Mesenchymal stem cell (in vitro differentiated cells and primary cell): ENCODE measurements at regions not wholly inside any gene's neighbourhood (a gene's known extent, or its start where the extent isn't known, plus 50 kb on each side); places are given as distances from the start of the nearest gene placed in this dataset.

ENCODE experiments used
- DNase-seq: peaks from one replicate; pipeline ENCODE4 v3.0.0-alpha.2; 2013
- H2AFZ ChIP-seq: one replicate; pipeline ENCODE4 v1.6.1; 2013; ENCODE audit warnings: low read depth, mild to moderate bottlenecking, control low read depth, inconsistent platforms, low read length, moderate library complexity
- H2AK5ac ChIP-seq: 2 replicates; pipeline ENCODE4 v1.6.1; 2013; ENCODE audit warnings: low read length, moderate library complexity, mild to moderate bottlenecking, inconsistent platforms; ENCODE audit not compliant: severe bottlenecking
- H2BK120ac ChIP-seq: one replicate; pipeline ENCODE4 v1.6.1; 2013; ENCODE audit warnings: low read depth, mild to moderate bottlenecking, inconsistent platforms, low read length, moderate library complexity
- H2BK12ac ChIP-seq, 2 experiments: one replicate each; pipeline ENCODE4 v1.6.1; 2013; ENCODE audit warnings: inconsistent platforms in 2 of 2, low read length in 2 of 2, mild to moderate bottlenecking in 2 of 2, moderate library complexity in 2 of 2, control low read depth in 1 of 2
- H2BK15ac ChIP-seq: one replicate; pipeline ENCODE4 v1.6.1; 2013; ENCODE audit warnings: mild to moderate bottlenecking, low read depth, inconsistent platforms; ENCODE audit not compliant: poor library complexity, severe bottlenecking
- H2BK5ac ChIP-seq: 2 replicates; pipeline ENCODE4 v1.6.1; 2013; ENCODE audit warnings: low read depth, mild to moderate bottlenecking, low read length, control low read depth, inconsistent platforms; ENCODE audit not compliant: poor library complexity, severe bottlenecking
- H3K14ac ChIP-seq, 2 experiments: one replicate each; pipeline ENCODE4 v1.6.1; 2013; ENCODE audit warnings: inconsistent platforms in 2 of 2, low read length in 2 of 2, control low read depth in 1 of 2, mild to moderate bottlenecking in 1 of 2, moderate library complexity in 1 of 2
- H3K18ac ChIP-seq, 2 experiments: one replicate each; pipeline ENCODE4 v1.6.1; 2013; ENCODE audit warnings: inconsistent platforms in 2 of 2, low read length in 2 of 2, control low read depth in 1 of 2, low read depth in 1 of 2, mild to moderate bottlenecking in 1 of 2
- H3K23ac ChIP-seq, 2 experiments: one replicate each; pipeline ENCODE4 v1.6.1; 2013; ENCODE audit warnings: inconsistent platforms in 2 of 2, low read length in 2 of 2, mild to moderate bottlenecking in 2 of 2, moderate library complexity in 2 of 2, control low read depth in 1 of 2
- H3K27ac ChIP-seq: 2 replicates; pipeline ENCODE4 v1.5.1; 2013; ENCODE audit warnings: mild to moderate bottlenecking, moderate library complexity, low read length, control low read depth, inconsistent platforms; ENCODE audit not compliant: poor library complexity, severe bottlenecking
- H3K27me3 ChIP-seq, 2 experiments: 2 replicates each; pipeline versions ENCODE4 v1.6.1 to v1.7.0; 2013; ENCODE audit warnings: low read length in 2 of 2, mild to moderate bottlenecking in 2 of 2, moderate library complexity in 2 of 2, control low read depth in 1 of 2, inconsistent platforms in 1 of 2; ENCODE audit not compliant: control insufficient read depth in 1 of 2, insufficient read depth in 1 of 2
- H3K36me3 ChIP-seq, 2 experiments: 2 replicates each; pipeline versions ENCODE4 v1.6.1 to v1.7.0; 2013; ENCODE audit warnings: low read length in 2 of 2, control low read depth in 1 of 2, inconsistent platforms in 1 of 2, low read depth in 1 of 2, mild to moderate bottlenecking in 1 of 2; ENCODE audit not compliant: insufficient read depth in 2 of 2, control insufficient read depth in 1 of 2
- H3K4ac ChIP-seq, 2 experiments: one replicate each; pipeline ENCODE4 v1.6.1; 2013; ENCODE audit warnings: inconsistent platforms in 2 of 2, low read length in 2 of 2, mild to moderate bottlenecking in 2 of 2, moderate library complexity in 2 of 2, control low read depth in 1 of 2, low read depth in 1 of 2
- H3K4me1 ChIP-seq: 2 replicates; pipeline ENCODE4 v1.6.1; 2013; ENCODE audit warnings: low read depth, low read length, control low read depth; ENCODE audit not compliant: control insufficient read depth, insufficient read depth
- H3K4me2 ChIP-seq: 2 replicates; pipeline ENCODE4 v1.6.1; 2013; ENCODE audit warnings: low read length, mild to moderate bottlenecking, inconsistent platforms; ENCODE audit not compliant: poor library complexity, severe bottlenecking
- H3K4me3 ChIP-seq, 2 experiments: 2 replicates each; pipeline versions ENCODE4 v1.5.1 to v1.7.0; 2013; ENCODE audit warnings: low read length in 2 of 2, mild to moderate bottlenecking in 2 of 2, control low read depth in 1 of 2, low read depth in 1 of 2; ENCODE audit not compliant: insufficient read depth in 1 of 2
- H3K79me1 ChIP-seq: replicated peaks from 2 replicates; pipeline ENCODE4 v1.6.1; 2013; ENCODE audit warnings: mild to moderate bottlenecking, control low read depth, low read length, inconsistent platforms; ENCODE audit not compliant: poor library complexity, severe bottlenecking
- H3K9ac ChIP-seq: 2 replicates; pipeline ENCODE4 v1.7.0; 2013; ENCODE audit warnings: mild to moderate bottlenecking, low read length, moderate library complexity
- H3K9me3 ChIP-seq: 2 replicates; pipeline ENCODE4 v1.7.0; 2013; ENCODE audit warnings: mild to moderate bottlenecking, low read length; ENCODE audit not compliant: control insufficient read depth
- H4K8ac ChIP-seq: one replicate; pipeline ENCODE4 v1.6.1; 2013; ENCODE audit warnings: inconsistent platforms, mild to moderate bottlenecking, low read length, moderate library complexity
- H4K91ac ChIP-seq: one replicate; pipeline ENCODE4 v1.6.1; 2013; ENCODE audit warnings: mild to moderate bottlenecking, low read length, inconsistent platforms
- WGBS: methylation state at CpG from one replicate; pipeline ENCODE4 v1.1.7; 2013; ENCODE audit warnings: mixed read lengths; 5-methylcytosine and 5-hydroxymethylcytosine counted together

GRCh38 chr4:175380841-175381240 lies 431.2 kb downstream of the GPM6A start:
- Histone ChIP-seq H3K14ac (no peak overlapping the region), H2AK5ac (no peak overlapping the region), H3K36me3 (no peaks in the 10 kb centered on the region), H2BK12ac (no peak overlapping the region), H2BK5ac (no peak overlapping the region), H3K4me1 (no peaks in the 10 kb centered on the region), H3K9ac (no peak overlapping the region), H3K4me3 (no peak overlapping the region), H3K27me3 (no peaks in the 10 kb centered on the region), H3K23ac (no peak overlapping the region), H3K27ac (no peak overlapping the region), H3K79me1 (no peaks in the 10 kb centered on the region), H2BK120ac (no peak overlapping the region), H4K91ac (no peak overlapping the region), H3K18ac (no peak overlapping the region), H3K9me3 (no peaks in the 10 kb centered on the region), H2AFZ (no peak overlapping the region), H3K4ac (no peak overlapping the region), H2BK15ac (no peak overlapping the region), H3K4me2 (no peak overlapping the region), H4K8ac (no peak overlapping the region)
- WGBS, result 68% methylated on average over 6 of the region's 6 CpGs
- no peak for DNase-seq

- no peak overlapping the region for H2BK12ac ChIP-seq
- DNase-seq, result peak; percentile 2
- no peaks in the 10 kb centered on the region for H3K4me1 ChIP-seq
- no peak overlapping the region for H3K18ac ChIP-seq
- no peaks in the 10 kb centered on the region for H3K9me3 ChIP-seq
- H3K4ac ChIP-seq, result no peak overlapping the region
- no peak overlapping the region for H4K8ac ChIP-seq
- H2BK15ac ChIP-seq, result no peak overlapping the region
- H2BK120ac ChIP-seq, result no peak overlapping the region
- H3K36me3 ChIP-seq, result no peaks in the 10 kb centered on the region
- no peak overlapping the region for H3K23ac ChIP-seq
- H3K4me3 ChIP-seq, result no peak overlapping the region
- H3K9ac ChIP-seq, result no peak overlapping the region
- no peak overlapping the region for H2AK5ac ChIP-seq
- no peak overlapping the region for H4K91ac ChIP-seq
- no peak overlapping the region for H2AFZ ChIP-seq
- 52% methylated on average over 1 of the region's 1 CpG for WGBS
- H3K27me3 ChIP-seq, result no peaks in the 10 kb centered on the region
- H3K14ac ChIP-seq, result no peak overlapping the region
- no peak overlapping the region for H2BK5ac ChIP-seq
- H3K79me1 ChIP-seq, result no peaks in the 10 kb centered on the region
- no peak overlapping the region for H3K4me2 ChIP-seq
- H3K27ac ChIP-seq, result no peak overlapping the region
Measured at GRCh38 chr4:175385797-175386196, 426.3 kb downstream of the GPM6A start.

- 80% methylated on average over 9 of the region's 9 CpGs for WGBS
- Histone ChIP-seq H3K36me3 (no peaks in the 10 kb centered on the region), H3K79me1 (no peaks in the 10 kb centered on the region), H2BK12ac (no peak overlapping the region), H3K4ac (no peak overlapping the region), H3K9me3 (no peaks in the 10 kb centered on the region), H4K91ac (no peak overlapping the region), H3K4me3 (no peak overlapping the region), H3K18ac (no peak overlapping the region), H3K27ac (no peak overlapping the region), H2AK5ac (no peak overlapping the region), H2BK120ac (no peak overlapping the region), H3K14ac (no peak overlapping the region), H3K4me1 (no peaks in the 10 kb centered on the region), H2BK15ac (no peak overlapping the region), H3K23ac (no peak overlapping the region), H3K9ac (no peak overlapping the region), H2AFZ (no peak overlapping the region), H3K4me2 (no peak overlapping the region), H3K27me3 (no peaks in the 10 kb centered on the region), H4K8ac (no peak overlapping the region), H2BK5ac (no peak overlapping the region)
- no peak for DNase-seq
Measured at GRCh38 chr4:175386776-175387507, 425.1 kb downstream of the GPM6A start.

- Histone ChIP-seq H2BK12ac (no peak overlapping the region), H3K9ac (no peak overlapping the region), H2AFZ (no peak overlapping the region), H3K27me3 (no peaks in the 10 kb centered on the region), H3K4me3 (no peak overlapping the region), H3K4me2 (no peak overlapping the region), H3K36me3 (no peaks in the 10 kb centered on the region), H3K4me1 (no peaks in the 10 kb centered on the region), H2BK5ac (no peak overlapping the region), H4K91ac (no peak overlapping the region), H3K18ac (no peak overlapping the region), H3K9me3 (peaks cover 3% of the 10 kb centered on the region), H3K4ac (no peak overlapping the region), H3K27ac (no peak overlapping the region), H2AK5ac (no peak overlapping the region), H2BK15ac (no peak overlapping the region), H4K8ac (no peak overlapping the region), H2BK120ac (no peak overlapping the region), H3K14ac (no peak overlapping the region), H3K23ac (no peak overlapping the region), H3K79me1 (no peaks in the 10 kb centered on the region)
- no peak for DNase-seq
Measured at GRCh38 chr4:175394208-175394607, 417.9 kb downstream of the GPM6A start.
